Effector memory CD8-positive, alpha-beta T cell (primary cell): ENCODE measurements at regions not wholly inside any gene's neighbourhood (a gene's known extent, or its start where the extent isn't known, plus 50 kb on each side); places are given as distances from the start of the nearest gene placed in this dataset.

Experiments used
- ATAC-seq: fragments of 150-1000 bp; cut with Tn5 transposase; replicated peaks from 2 replicates; pipeline ENCODE4 v1.10.0; 2021; ENCODE audit warnings: mild to moderate bottlenecking, moderate library complexity
- DNase-seq, 3 experiments: peaks; one replicate each; pipeline ENCODE4 v3.0.0; 2021
- H3K27ac Mint-ChIP-seq, 2 donors: one replicate each; pipeline ENCODE4 v1.8.0; 2022; ENCODE audit warnings: mild to moderate bottlenecking in 2 of 2, mixed read lengths in 2 of 2, moderate library complexity in 2 of 2
- H3K27me3 Mint-ChIP-seq, 2 donors: one replicate each; pipeline ENCODE4 v1.8.0; 2022; ENCODE audit warnings: mixed read lengths in 2 of 2
- H3K36me3 Mint-ChIP-seq: one replicate; pipeline ENCODE4 v1.8.0; 2022; ENCODE audit warnings: mild to moderate bottlenecking, moderate library complexity, mixed read lengths; ENCODE audit not compliant: insufficient read depth
- H3K4me1 Mint-ChIP-seq, 2 donors: one replicate each; pipeline ENCODE4 v1.8.0; 2022; ENCODE audit warnings: low read depth in 2 of 2, mixed read lengths in 2 of 2
- H3K4me3 Mint-ChIP-seq, 2 donors: one replicate each; pipeline ENCODE4 v1.8.0; 2022; ENCODE audit warnings: mild to moderate bottlenecking in 2 of 2, mixed read lengths in 2 of 2, moderate library complexity in 2 of 2
- H3K9me3 Mint-ChIP-seq, 2 donors: one replicate each; pipeline ENCODE4 v1.8.0; 2022; ENCODE audit warnings: mixed read lengths in 2 of 2

- ATAC-seq (no peak), DNase-seq (peak; percentile 15 to 26 (median 17))
- Mint-ChIP-seq H3K36me3 (no peaks in the 10 kb centered on the region), H3K4me1 (no peaks in the 10 kb centered on the region), H3K27me3 (peaks cover 55 to 72% of the 10 kb centered on the region in 2 donors), H3K27ac (no peak overlapping the region), H3K9me3 (no peaks in the 10 kb centered on the region), H3K4me3 (no peak overlapping the region)
Observed at GRCh38 chr19:30666301-30666803, 294.2 kb downstream of the ZNF536 start.

GRCh38 chr19:30665449-30665848 is 293.3 kb downstream of the ZNF536 start:
- no peaks in the 10 kb centered on the region for H3K4me1 Mint-ChIP-seq

GRCh38 chr19:30663611-30664174 is 291.5 kb downstream of the ZNF536 start:
- ATAC-seq (no peak), DNase-seq (no peak)
- no peak overlapping the region for H3K4me3 Mint-ChIP-seq
- no peaks in the 10 kb centered on the region for H3K9me3 Mint-ChIP-seq
- H3K4me1 Mint-ChIP-seq: no peaks in the 10 kb centered on the region
- peaks cover 33 to 45% of the 10 kb centered on the region in 2 donors for H3K27me3 Mint-ChIP-seq
- no peaks in the 10 kb centered on the region for H3K36me3 Mint-ChIP-seq
- H3K27ac Mint-ChIP-seq: no peak overlapping the region

More at GRCh38 chr19:30665449-30665848, 293.3 kb downstream of the ZNF536 start:
- Mint-ChIP-seq H3K27ac (no peak overlapping the region), H3K36me3 (no peaks in the 10 kb centered on the region), H3K4me3 (no peak overlapping the region), H3K9me3 (no peaks in the 10 kb centered on the region), H3K27me3 (peaks cover 46 to 63% of the 10 kb centered on the region in 2 donors)
- DNase-seq (no peak), ATAC-seq (no peak)

GRCh38 chr19:30662211-30662861 is 290.2 kb downstream of the ZNF536 start:
- Mint-ChIP-seq H3K36me3 (no peaks in the 10 kb centered on the region), H3K27me3 (peaks cover 40 to 51% of the 10 kb centered on the region in 2 donors), H3K27ac (no peak overlapping the region), H3K4me1 (no peaks in the 10 kb centered on the region), H3K9me3 (no peaks in the 10 kb centered on the region), H3K4me3 (no peak overlapping the region)
- ATAC-seq: no peak
- no peak for DNase-seq

GRCh38 chr19:30659638-30660037 is 287.5 kb downstream of the ZNF536 start:
- Mint-ChIP-seq H3K9me3 (no peaks in the 10 kb centered on the region), H3K27ac (no peak overlapping the region), H3K4me1 (no peaks in the 10 kb centered on the region), H3K36me3 (no peaks in the 10 kb centered on the region), H3K27me3 (peaks cover 28 to 61% of the 10 kb centered on the region in 2 donors), H3K4me3 (no peak overlapping the region)
- ATAC-seq: no peak
- no peak for DNase-seq

GRCh38 chr19:30656520-30657100 is 284.4 kb downstream of the ZNF536 start:
- Mint-ChIP-seq H3K27me3 (peaks cover 28 to 58% of the 10 kb centered on the region in 2 donors), H3K9me3 (no peaks in the 10 kb centered on the region), H3K36me3 (no peaks in the 10 kb centered on the region), H3K4me1 (no peaks in the 10 kb centered on the region), H3K27ac (no peak overlapping the region), H3K4me3 (no peak overlapping the region)
- ATAC-seq: no peak
- no peak for DNase-seq

GRCh38 chr19:30653646-30654386 is 281.6 kb downstream of the ZNF536 start:
- Mint-ChIP-seq H3K9me3 (no peaks in the 10 kb centered on the region), H3K4me3 (no peak overlapping the region), H3K36me3 (no peaks in the 10 kb centered on the region), H3K27ac (no peak overlapping the region), H3K27me3 (peaks cover 31 to 72% of the 10 kb centered on the region in 2 donors), H3K4me1 (no peaks in the 10 kb centered on the region)
- DNase-seq (no peak), ATAC-seq (no peak)

GRCh38 chr19:30652751-30653150 is 280.6 kb downstream of the ZNF536 start:
- no peaks in the 10 kb centered on the region for H3K9me3 Mint-ChIP-seq
- H3K36me3 Mint-ChIP-seq: no peaks in the 10 kb centered on the region
- no peak for ATAC-seq
- DNase-seq: no peak
- no peak overlapping the region for H3K4me3 Mint-ChIP-seq
- H3K4me1 Mint-ChIP-seq: no peaks in the 10 kb centered on the region
- peaks cover 31 to 76% of the 10 kb centered on the region in 2 donors for H3K27me3 Mint-ChIP-seq
- no peak overlapping the region for H3K27ac Mint-ChIP-seq

GRCh38 chr19:30651691-30652090 is 279.5 kb downstream of the ZNF536 start:
- no peaks in the 10 kb centered on the region for H3K9me3 Mint-ChIP-seq
- H3K36me3 Mint-ChIP-seq: no peaks in the 10 kb centered on the region
- no peak overlapping the region for H3K4me3 Mint-ChIP-seq
- H3K27me3 Mint-ChIP-seq: peaks cover 37 to 77% of the 10 kb centered on the region in 2 donors
- DNase-seq (no peak), ATAC-seq (no peak)
- no peaks in the 10 kb centered on the region for H3K4me1 Mint-ChIP-seq
- no peak overlapping the region for H3K27ac Mint-ChIP-seq

- no peak for DNase-seq
- Mint-ChIP-seq H3K27ac (no peak overlapping the region), H3K4me3 (no peak overlapping the region), H3K27me3 (peaks cover 42 to 77% of the 10 kb centered on the region in 2 donors), H3K4me1 (no peaks in the 10 kb centered on the region), H3K9me3 (no peaks in the 10 kb centered on the region), H3K36me3 (no peaks in the 10 kb centered on the region)
- no peak for ATAC-seq
Observed at GRCh38 chr19:30651066-30651465, 278.9 kb downstream of the ZNF536 start.

GRCh38 chr19:30649934-30650614 is 277.9 kb downstream of the ZNF536 start:
- ATAC-seq (no peak), DNase-seq (no peak)
- H3K27me3 Mint-ChIP-seq: peaks cover 47 to 73% of the 10 kb centered on the region in 2 donors
- H3K4me1 Mint-ChIP-seq: no peaks in the 10 kb centered on the region
- H3K9me3 Mint-ChIP-seq: no peaks in the 10 kb centered on the region
- no peaks in the 10 kb centered on the region for H3K36me3 Mint-ChIP-seq
- H3K27ac Mint-ChIP-seq: no peak overlapping the region
- H3K4me3 Mint-ChIP-seq: no peak overlapping the region

GRCh38 chr19:30648866-30649862 is 277.0 kb downstream of the ZNF536 start:
- H3K4me1 Mint-ChIP-seq: no peaks in the 10 kb centered on the region
- ATAC-seq: no peak
- no peak for DNase-seq
- H3K27me3 Mint-ChIP-seq: peaks cover 47 to 68% of the 10 kb centered on the region in 2 donors
- no peak overlapping the region for H3K4me3 Mint-ChIP-seq
- H3K9me3 Mint-ChIP-seq: no peaks in the 10 kb centered on the region
- H3K27ac Mint-ChIP-seq: no peak overlapping the region
- no peaks in the 10 kb centered on the region for H3K36me3 Mint-ChIP-seq
